Transverse colon (tissue), 4 donors: ENCODE measurements at regions not wholly inside any gene's neighbourhood (a gene's known extent, or its start where the extent isn't known, plus 50 kb on each side); places are given as distances from the start of the nearest gene placed in this dataset.

Source experiments
- DNase-seq: peaks from one replicate; pipeline ENCODE4 v3.0.0-alpha.2; 2019
- H3K27ac ChIP-seq, 4 donors: fragments of 200-600 bp; sonication (generic); 2 replicates each; pipeline ENCODE4 v1.5.1; 2016 to 2018; ENCODE audit warnings: inconsistent platforms in 4 of 4
- H3K27me3 ChIP-seq: fragments of 200-600 bp; sonication (generic); 2 replicates; pipeline ENCODE4 v1.5.1; 2017; ENCODE audit warnings: inconsistent platforms
- H3K36me3 ChIP-seq, 4 donors: fragments of 200-600 bp; sonication (generic); 2 replicates each; pipeline ENCODE4 v1.5.1; 2017 to 2019; ENCODE audit warnings: inconsistent platforms in 4 of 4
- H3K4me1 ChIP-seq, 4 donors: fragments of 200-600 bp; sonication (generic); 2 replicates each; pipeline ENCODE4 v1.5.1; 2017 to 2020; ENCODE audit warnings: inconsistent platforms in 4 of 4
- H3K4me3 ChIP-seq, 4 donors: fragments of 200-600 bp; sonication (generic); 1 replicate in 1 of 4; 2 replicates in 3 of 4; pipeline versions ENCODE4 v1.5.1 to v1.6.1; 2017 to 2019; ENCODE audit warnings: inconsistent platforms in 4 of 4
- H3K9me3 ChIP-seq, 2 donors: fragments of 200-600 bp; sonication (generic); 2 replicates each; pipeline ENCODE4 v1.5.1; 2017 to 2019; ENCODE audit warnings: inconsistent platforms in 2 of 2
- EP300 ChIP-seq: sonication (generic); formaldehyde crosslinking; IDR thresholded peaks from one replicate; pipeline ENCODE4 v1.6.1; 2017; ENCODE audit warnings: antibody characterized with exemption, low read depth
- POLR2A ChIP-seq: fragments of 450-650 bp; IDR thresholded peaks from one replicate; pipeline ENCODE4 v1.6.1; 2016; ENCODE audit warnings: antibody characterized with exemption, mild to moderate bottlenecking, moderate library complexity
- POLR2AphosphoS5 ChIP-seq, 3 donors: sonication (generic); formaldehyde crosslinking; IDR thresholded peaks; one replicate each; pipeline ENCODE4 v1.6.1; 2016; ENCODE audit warnings: antibody characterized with exemption in 3 of 3
- WGBS, 2 donors: methylation state at CpG; one replicate each; pipeline ENCODE4 v1.1.5; 2018; ENCODE audit warnings: low coverage in 1 of 2; 5-methylcytosine and 5-hydroxymethylcytosine counted together
- in situ Hi-C, 4 donors: fragments of 200-750 bp; cut with MboI; loops; one replicate each; pipeline versions ENCODE4 v1.15.0 to v1.15.1; 2017; ENCODE audit warnings: low sequenced_read_pairs in 3 of 4, low pct_ligation_motif_present in 1 of 4, low pct_unique_long_range_greater_than_20kb in 1 of 4
- intact Hi-C: fragments of 100-400 bp; cut with DNase I; formaldehyde crosslinking; loops from one replicate; pipeline ENCODE4 v1.15.1; 2023; ENCODE audit warnings: low total_unique reads
- TF ChIP-seq, protein P1 (sequence below), 5 experiments: fragments of 200-600 bp in 3 of 5; fragments of 450-650 bp in 2 of 5; sonication (generic) in 3 of 5; IDR thresholded peaks; 1 replicate in 2 of 5; 2 replicates in 3 of 5; pipeline ENCODE4 v1.5.1; 2016 to 2017; ENCODE audit warnings: antibody characterized with exemption in 5 of 5, inconsistent platforms in 3 of 5, mild to moderate bottlenecking in 2 of 5, moderate library complexity in 1 of 5

DNA sequence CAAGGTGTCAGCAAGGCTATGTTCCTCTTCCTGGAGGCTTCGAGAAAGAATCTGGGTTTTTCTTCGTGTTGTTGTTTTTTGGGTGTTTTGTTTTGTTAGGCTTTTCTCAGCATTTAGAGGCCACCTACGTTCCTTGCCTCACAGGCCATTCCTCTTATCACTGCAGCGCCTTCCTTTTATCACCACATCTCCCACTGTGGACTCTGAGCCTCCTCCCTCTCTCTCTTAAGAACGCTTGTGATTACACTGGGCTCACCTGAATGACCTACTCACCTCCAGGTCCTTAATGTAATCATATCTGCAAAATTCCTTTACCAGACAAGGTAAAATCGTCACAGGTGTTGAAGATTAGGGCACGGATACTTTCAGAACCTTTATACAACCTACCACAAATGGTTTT is 340.8 kb downstream of the DTWD2 start:
- intact Hi-C loops (no loop called here), in situ Hi-C loops (no loop called here)
- TF ChIP-seq POLR2A (no peak), POLR2AphosphoS5 (IDR thresholded peaks at IDR 0.05) (no peak)
- TF ChIP-seq, protein P1, sequence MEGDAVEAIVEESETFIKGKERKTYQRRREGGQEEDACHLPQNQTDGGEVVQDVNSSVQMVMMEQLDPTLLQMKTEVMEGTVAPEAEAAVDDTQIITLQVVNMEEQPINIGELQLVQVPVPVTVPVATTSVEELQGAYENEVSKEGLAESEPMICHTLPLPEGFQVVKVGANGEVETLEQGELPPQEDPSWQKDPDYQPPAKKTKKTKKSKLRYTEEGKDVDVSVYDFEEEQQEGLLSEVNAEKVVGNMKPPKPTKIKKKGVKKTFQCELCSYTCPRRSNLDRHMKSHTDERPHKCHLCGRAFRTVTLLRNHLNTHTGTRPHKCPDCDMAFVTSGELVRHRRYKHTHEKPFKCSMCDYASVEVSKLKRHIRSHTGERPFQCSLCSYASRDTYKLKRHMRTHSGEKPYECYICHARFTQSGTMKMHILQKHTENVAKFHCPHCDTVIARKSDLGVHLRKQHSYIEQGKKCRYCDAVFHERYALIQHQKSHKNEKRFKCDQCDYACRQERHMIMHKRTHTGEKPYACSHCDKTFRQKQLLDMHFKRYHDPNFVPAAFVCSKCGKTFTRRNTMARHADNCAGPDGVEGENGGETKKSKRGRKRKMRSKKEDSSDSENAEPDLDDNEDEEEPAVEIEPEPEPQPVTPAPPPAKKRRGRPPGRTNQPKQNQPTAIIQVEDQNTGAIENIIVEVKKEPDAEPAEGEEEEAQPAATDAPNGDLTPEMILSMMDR (IDR thresholded peaks at IDR 0.05): no peak
- Histone ChIP-seq H3K4me1 (no peaks in the 10 kb centered on the region), H3K4me3 (no peak overlapping the region), H3K9me3 (no peaks in the 10 kb centered on the region), H3K27me3 (no peaks in the 10 kb centered on the region), H3K27ac (no peak overlapping the region), H3K36me3 (no peaks in the 10 kb centered on the region)
- DNase-seq: no peak
- WGBS, 2 donors: 38 to 52% methylated on average over 5 to 7 of the region's 7 CpGs

DNA sequence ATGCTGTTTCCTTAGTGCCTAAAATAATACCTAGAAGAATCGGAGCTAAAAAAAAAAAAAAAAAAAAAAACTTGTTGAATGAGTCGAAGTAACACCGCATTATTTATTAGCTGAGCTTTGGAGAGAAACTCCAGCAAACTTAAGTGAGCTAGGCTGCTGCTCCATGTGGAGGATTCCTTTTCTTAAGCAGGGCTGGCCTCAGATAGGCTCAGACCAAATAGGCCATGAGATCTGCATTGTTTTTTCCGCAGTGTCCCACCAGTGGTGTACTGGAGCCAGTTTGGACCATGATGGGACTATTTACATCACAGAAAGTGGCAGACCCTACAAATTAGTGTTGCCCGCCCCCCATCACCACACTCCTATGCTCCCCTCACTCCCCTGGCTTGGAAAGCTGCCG is 341.4 kb downstream of the DTWD2 start:
- in situ Hi-C loops: no loop called here
- Histone ChIP-seq H3K36me3 (no peaks in the 10 kb centered on the region), H3K27me3 (no peaks in the 10 kb centered on the region), H3K4me1 (no peaks in the 10 kb centered on the region), H3K4me3 (no peak overlapping the region), H3K27ac (no peak overlapping the region), H3K9me3 (no peaks in the 10 kb centered on the region)
- intact Hi-C loops: no loop called here
- TF ChIP-seq, protein P1 (IDR thresholded peaks at IDR 0.05): no peak
- TF ChIP-seq POLR2AphosphoS5 (IDR thresholded peaks at IDR 0.05) (no peak), EP300 (no peak), POLR2A (no peak)
- DNase-seq: no peak
- WGBS, 2 donors: 65 to 80% methylated on average over 1 to 6 of the region's 6 CpGs

DNA sequence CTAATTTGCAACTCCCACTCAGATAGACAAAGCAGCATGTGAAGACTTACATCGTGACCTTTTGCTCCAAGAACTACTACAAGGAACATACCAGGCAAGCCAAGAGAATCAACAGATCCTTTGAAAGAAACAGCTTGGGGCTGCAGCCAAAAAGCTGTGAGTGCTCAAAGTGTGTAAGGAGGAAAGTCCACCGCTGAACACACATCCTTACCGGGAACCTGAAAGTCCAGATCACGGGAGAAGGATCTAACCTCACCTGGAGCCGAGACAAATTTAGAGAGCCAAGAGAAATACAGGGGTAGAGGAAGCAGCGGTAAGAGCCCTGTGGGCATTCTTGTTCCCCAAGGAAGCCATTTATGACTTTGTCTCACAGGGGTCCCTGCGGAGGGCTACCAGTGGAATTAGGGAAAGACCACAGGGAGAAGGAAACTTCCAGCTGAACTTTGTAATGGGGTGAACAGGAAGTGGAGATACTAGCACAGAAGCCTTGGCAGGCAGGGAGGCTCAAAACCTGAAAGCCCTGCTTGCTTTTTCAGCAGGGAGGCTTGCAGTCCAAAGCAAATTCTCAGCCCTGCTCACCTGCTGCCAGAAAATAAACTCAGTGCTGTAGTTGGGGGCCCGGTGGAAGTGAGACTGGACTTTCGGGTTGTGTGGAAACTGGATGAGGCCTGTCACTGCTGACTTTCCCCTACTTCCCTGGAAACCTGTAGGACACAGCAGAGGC is 350.2 kb downstream of the DTWD2 start:
- no peak for TF ChIP-seq POLR2A
- no peak for TF ChIP-seq POLR2AphosphoS5 (IDR thresholded peaks at IDR 0.05)
- no peak for TF ChIP-seq EP300
- TF ChIP-seq, protein P1 (IDR thresholded peaks at IDR 0.05): no peak
- no peak for DNase-seq
- Histone ChIP-seq H3K9me3 (peaks cover 5 to 14% of the 10 kb centered on the region in 2 donors), H3K27me3 (no peaks in the 10 kb centered on the region), H3K4me3 (no peak overlapping the region), H3K4me1 (peaks cover 0 to 3% (median 0%) of the 10 kb centered on the region in 4 donors), H3K36me3 (no peaks in the 10 kb centered on the region), H3K27ac (peak overlapping the region in 1 of 4 donors; percentile 56)
- intact Hi-C loops (no loop called here), in situ Hi-C loops (no loop called here)
- 14 to 75% methylated on average over 1 to 9 of the region's 9 CpGs for WGBS, 2 donors

DNA sequence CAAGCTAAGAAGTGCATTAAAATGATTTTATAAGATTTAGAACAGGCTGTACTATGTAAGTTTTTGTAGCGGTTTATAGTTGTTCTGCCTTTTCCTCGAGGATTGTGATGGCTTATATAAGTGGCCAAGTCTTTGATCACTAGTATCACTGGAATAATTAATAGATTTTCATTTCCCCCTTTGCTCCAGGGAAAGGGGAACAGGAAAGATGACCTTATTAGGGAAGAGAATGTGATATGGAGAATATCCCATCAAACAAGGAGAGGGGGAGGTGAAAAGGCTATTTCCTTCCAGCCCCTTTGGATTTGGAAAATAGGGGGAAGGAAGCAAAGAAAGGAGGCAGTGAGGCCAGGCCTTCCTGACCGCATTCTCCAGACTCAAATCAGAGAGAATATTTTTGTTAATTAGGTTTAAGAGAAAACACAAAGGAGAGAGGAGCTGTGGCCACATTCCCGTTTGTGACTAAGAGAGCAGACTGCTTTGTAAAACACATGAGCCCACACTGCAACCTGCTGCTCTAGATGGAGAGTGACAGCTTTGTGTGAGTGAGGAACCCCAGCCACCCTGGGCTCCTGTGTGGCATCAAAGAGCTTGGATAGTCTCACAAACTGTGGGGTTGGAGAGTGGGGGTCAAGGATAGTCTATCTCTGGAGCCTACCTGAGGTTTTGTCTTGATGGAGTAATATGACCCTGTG is 359.5 kb downstream of the DTWD2 start:
- no peak overlapping the region for H3K27ac ChIP-seq
- no peak for DNase-seq
- H3K4me1 ChIP-seq: no peaks in the 10 kb centered on the region
- no peaks in the 10 kb centered on the region for H3K36me3 ChIP-seq
- H3K4me3 ChIP-seq: no peak overlapping the region
- TF ChIP-seq EP300 (no peak), POLR2AphosphoS5 (IDR thresholded peaks at IDR 0.05) (no peak), POLR2A (no peak)
- TF ChIP-seq, protein P1 (IDR thresholded peaks at IDR 0.05): no peak
- intact Hi-C loops (no loop called here), in situ Hi-C loops (no loop called here)
- WGBS, 2 donors: 57 to 58% methylated on average over 4 of the region's 4 CpGs
- H3K9me3 ChIP-seq: peaks cover 0 to 4% of the 10 kb centered on the region in 2 donors
- H3K27me3 ChIP-seq: no peaks in the 10 kb centered on the region
